Lung (tissue), 11 donors: ENCODE measurements at regions not wholly inside any gene's neighbourhood (a gene's known extent, or its start where the extent isn't known, plus 50 kb on each side); places are given as distances from the start of the nearest gene placed in this dataset.

Source experiments
- ATAC-seq: fragments of 200-7000 bp; cut with Tn5 transposase; one replicate; pipeline ENCODE4 v1.9.1; 2020; ENCODE audit warnings: moderate number of reproducible peaks; ENCODE audit not compliant: insufficient read depth, low FRiP score
- DNase-seq, 3 donors: peaks; one replicate each; pipeline ENCODE4 v3.0.0-alpha.2; 2013 to 2017
- H3K27ac ChIP-seq, 2 donors: one replicate each; pipeline ENCODE4 v1.5.1; 2013; ENCODE audit warnings: mild to moderate bottlenecking in 2 of 2, moderate library complexity in 2 of 2, control low read depth in 1 of 2, inconsistent platforms in 1 of 2, low read depth in 1 of 2, low read length in 1 of 2
- H3K27me3 ChIP-seq, 3 donors: one replicate each; pipeline ENCODE4 v1.5.1; 2013; ENCODE audit warnings: low read length in 2 of 3; ENCODE audit not compliant: control insufficient read depth in 3 of 3, insufficient read depth in 3 of 3
- H3K36me3 ChIP-seq, 4 donors: one replicate each; pipeline ENCODE4 v1.5.1; 2013; ENCODE audit warnings: low read length in 4 of 4, mild to moderate bottlenecking in 1 of 4, moderate library complexity in 1 of 4; ENCODE audit not compliant: control insufficient read depth in 4 of 4, insufficient read depth in 4 of 4
- H3K4me1 ChIP-seq, 5 donors: one replicate each; pipeline ENCODE4 v1.5.1; 2013; ENCODE audit warnings: low read length in 5 of 5, mild to moderate bottlenecking in 2 of 5, moderate library complexity in 1 of 5; ENCODE audit not compliant: control insufficient read depth in 5 of 5, insufficient read depth in 5 of 5
- H3K4me3 ChIP-seq: one replicate; pipeline ENCODE4 v1.5.1; 2013; ENCODE audit warnings: mild to moderate bottlenecking, control low read depth, moderate library complexity
- H3K9ac ChIP-seq, 2 donors: one replicate each; pipeline ENCODE4 v1.5.1; 2013; ENCODE audit warnings: low read length in 2 of 2, control low read depth in 1 of 2; ENCODE audit not compliant: insufficient read depth in 1 of 2
- H3K9me3 ChIP-seq, 4 donors: one replicate each; pipeline ENCODE4 v1.5.1; 2013; ENCODE audit warnings: low read length in 3 of 4, mild to moderate bottlenecking in 1 of 4, moderate library complexity in 1 of 4; ENCODE audit not compliant: control insufficient read depth in 4 of 4, insufficient read depth in 3 of 4
- WGBS, 2 donors: extraction: QIAGEN DNeasy Blood & Tissue Kit; methylation state at CpG; one replicate each; pipeline ENCODE4 v1.1.7; 2013; 5-methylcytosine and 5-hydroxymethylcytosine counted together
- TF ChIP-seq, protein P1 (sequence below): IDR thresholded peaks from 2 replicates; pipeline ENCODE4 v1.5.1; 2012; ENCODE audit warnings: mild to moderate bottlenecking; ENCODE audit errors: control extremely low read depth, extremely low read depth
- donor health status: control.
- donor health status: control.
- donor health status: Bipolar disorder and iron deficiency.
- donor health status: healthy.
- donor health status: DM: yes; HTN: yes; CAD: no.

DNA sequence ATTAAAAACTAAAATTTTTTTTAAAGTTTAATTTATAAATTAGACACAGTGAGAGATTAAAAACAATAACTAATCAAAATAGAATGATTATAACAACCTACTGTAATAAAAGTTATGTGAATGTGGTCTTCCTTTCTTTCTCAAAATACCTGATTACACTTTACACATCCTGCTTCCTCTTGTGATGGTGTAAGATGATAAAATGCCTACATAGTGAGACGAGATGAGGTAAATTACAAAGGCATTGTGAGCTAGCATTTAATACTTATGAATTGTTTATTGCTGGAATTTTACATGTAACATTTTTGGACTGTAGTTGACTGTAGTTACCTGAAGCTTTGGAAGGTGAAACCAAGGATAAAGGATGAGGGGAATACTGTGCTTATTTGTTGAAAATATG lies 94.2 kb upstream of the CLEC14A start:
- no peak for DNase-seq

DNA sequence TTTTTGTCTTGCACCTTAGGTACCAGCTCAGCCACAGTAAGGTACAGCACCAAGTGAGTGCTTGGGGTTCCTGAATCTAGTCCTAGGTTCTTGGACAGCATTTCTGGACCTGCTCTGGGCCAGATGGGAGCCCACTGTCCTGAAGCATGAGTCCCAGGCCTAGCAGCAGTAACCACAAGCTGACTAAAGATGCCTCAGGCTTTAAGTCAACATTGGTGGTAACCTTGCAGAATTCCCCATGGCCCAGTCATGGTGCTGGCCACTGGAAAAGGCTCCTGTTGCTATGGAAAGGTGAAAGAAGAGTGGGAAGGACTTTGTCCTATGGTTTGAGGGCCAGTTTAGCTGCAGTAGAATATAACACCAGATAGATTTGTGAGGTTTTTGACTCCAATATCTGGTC lies 86.9 kb upstream of the CLEC14A start:
- Histone ChIP-seq H3K4me1 (no peaks in the 10 kb centered on the region), H3K4me3 (no peak overlapping the region), H3K36me3 (no peaks in the 10 kb centered on the region), H3K9me3 (peaks cover 0 to 1% (median 0%) of the 10 kb centered on the region in 4 donors), H3K27me3 (no peaks in the 10 kb centered on the region), H3K27ac (no peak overlapping the region), H3K9ac (no peak overlapping the region)
- DNase-seq (no peak), ATAC-seq (no peak)
- TF ChIP-seq, protein P1, sequence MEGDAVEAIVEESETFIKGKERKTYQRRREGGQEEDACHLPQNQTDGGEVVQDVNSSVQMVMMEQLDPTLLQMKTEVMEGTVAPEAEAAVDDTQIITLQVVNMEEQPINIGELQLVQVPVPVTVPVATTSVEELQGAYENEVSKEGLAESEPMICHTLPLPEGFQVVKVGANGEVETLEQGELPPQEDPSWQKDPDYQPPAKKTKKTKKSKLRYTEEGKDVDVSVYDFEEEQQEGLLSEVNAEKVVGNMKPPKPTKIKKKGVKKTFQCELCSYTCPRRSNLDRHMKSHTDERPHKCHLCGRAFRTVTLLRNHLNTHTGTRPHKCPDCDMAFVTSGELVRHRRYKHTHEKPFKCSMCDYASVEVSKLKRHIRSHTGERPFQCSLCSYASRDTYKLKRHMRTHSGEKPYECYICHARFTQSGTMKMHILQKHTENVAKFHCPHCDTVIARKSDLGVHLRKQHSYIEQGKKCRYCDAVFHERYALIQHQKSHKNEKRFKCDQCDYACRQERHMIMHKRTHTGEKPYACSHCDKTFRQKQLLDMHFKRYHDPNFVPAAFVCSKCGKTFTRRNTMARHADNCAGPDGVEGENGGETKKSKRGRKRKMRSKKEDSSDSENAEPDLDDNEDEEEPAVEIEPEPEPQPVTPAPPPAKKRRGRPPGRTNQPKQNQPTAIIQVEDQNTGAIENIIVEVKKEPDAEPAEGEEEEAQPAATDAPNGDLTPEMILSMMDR = no peak

More for the DNA sequence above, 94.2 kb upstream of the CLEC14A start:
- 44 to 49% methylated on average over 1 of the region's 1 CpG for WGBS, 2 donors
- Histone ChIP-seq H3K36me3 (no peaks in the 10 kb centered on the region), H3K9me3 (no peaks in the 10 kb centered on the region), H3K4me1 (no peaks in the 10 kb centered on the region), H3K9ac (no peak overlapping the region), H3K27me3 (no peaks in the 10 kb centered on the region), H3K4me3 (no peak overlapping the region), H3K27ac (no peak overlapping the region)
- no peak for ATAC-seq
- TF ChIP-seq, protein P1 = no peak

DNA sequence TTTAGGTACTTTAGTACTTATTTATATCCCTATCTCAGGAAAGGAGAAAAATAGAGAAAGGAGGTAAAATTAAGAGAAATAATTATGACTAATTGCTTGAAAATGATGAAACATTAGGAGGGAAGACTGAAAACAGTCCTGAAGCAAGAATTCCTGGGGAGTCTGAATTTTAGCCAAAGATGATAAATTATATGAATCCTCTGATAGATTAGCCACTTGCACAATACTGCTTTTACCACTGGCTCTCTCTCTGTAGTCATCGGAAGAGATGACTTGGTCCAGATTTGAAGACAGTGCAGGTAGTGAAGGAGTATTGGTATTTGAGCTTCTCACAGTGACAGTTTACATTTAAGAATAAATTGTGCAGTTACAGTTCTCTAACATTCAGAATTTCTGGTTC lies 83.8 kb upstream of the CLEC14A start:
- WGBS, 2 donors = 93 to 94% methylated on average over 1 of the region's 1 CpG

DNA sequence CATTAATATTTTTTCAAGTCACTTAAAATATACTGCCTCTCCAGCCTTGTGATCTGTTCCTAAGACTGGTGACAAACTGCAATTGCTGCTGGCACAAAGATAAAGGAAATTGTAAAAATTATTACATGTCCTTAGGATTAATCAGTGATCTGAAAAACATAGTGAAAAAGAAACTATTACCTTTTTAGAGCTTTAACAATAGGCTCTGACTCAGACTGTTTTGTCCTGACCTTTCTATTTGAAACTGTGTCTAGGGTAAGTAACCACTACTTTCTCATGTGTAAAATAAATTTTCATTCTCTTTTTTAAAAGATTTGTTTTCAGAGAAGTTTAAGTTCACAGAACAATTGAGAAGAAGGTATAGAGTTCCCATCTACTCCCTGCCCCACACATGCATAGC lies 80.4 kb upstream of the CLEC14A start:
- Histone ChIP-seq H3K9me3 (no peaks in the 10 kb centered on the region), H3K4me1 (no peaks in the 10 kb centered on the region), H3K36me3 (no peaks in the 10 kb centered on the region), H3K9ac (no peak overlapping the region), H3K4me3 (no peak overlapping the region), H3K27me3 (no peaks in the 10 kb centered on the region), H3K27ac (no peak overlapping the region)
- ATAC-seq (no peak), DNase-seq (no peak)
- TF ChIP-seq, protein P1 = no peak

More for the DNA sequence above, 83.8 kb upstream of the CLEC14A start:
- ATAC-seq (no peak), DNase-seq (no peak)
- no peak overlapping the region for H3K9ac ChIP-seq
- no peaks in the 10 kb centered on the region for H3K36me3 ChIP-seq
- H3K4me3 ChIP-seq = no peak overlapping the region
- no peaks in the 10 kb centered on the region for H3K27me3 ChIP-seq
- TF ChIP-seq, protein P1 = no peak
- peaks cover 0 to 1% (median 0%) of the 10 kb centered on the region in 4 donors for H3K9me3 ChIP-seq
- no peak overlapping the region for H3K27ac ChIP-seq
- no peaks in the 10 kb centered on the region for H3K4me1 ChIP-seq
